Ascending aorta (tissue), 2 donors: ENCODE measurements at regions not wholly inside any gene's neighbourhood (a gene's known extent, or its start where the extent isn't known, plus 50 kb on each side); places are given as distances from the start of the nearest gene placed in this dataset.
A peak's percentile ranks its signal among the peaks of the same experiment; 100 is the strongest.
"Not testable (repeated sequence)": the region's sequence is repeated elsewhere in the genome, so short reads cannot be mapped to it uniquely, and the experiment has no call there.

Source experiments
- DNase-seq, 2 donors: peaks; one replicate each; pipeline ENCODE4 v3.0.0-alpha.2; 2019; ENCODE audit warnings: low spot score in 2 of 2
- H3K27ac ChIP-seq, 2 donors: fragments of 200-600 bp; sonication (generic); one replicate each; pipeline ENCODE4 v1.5.1; 2016 to 2017; ENCODE audit warnings: mild to moderate bottlenecking in 1 of 2
- H3K27me3 ChIP-seq: fragments of 200-600 bp; sonication (generic); one replicate; pipeline ENCODE4 v1.5.1; 2017
- H3K36me3 ChIP-seq, 2 donors: fragments of 200-600 bp; sonication (generic); one replicate each; pipeline ENCODE4 v1.5.1; 2016
- H3K4me1 ChIP-seq, 2 donors: fragments of 200-600 bp; sonication (generic); one replicate each; pipeline ENCODE4 v1.5.1; 2016 to 2017; ENCODE audit warnings: mild to moderate bottlenecking in 1 of 2
- H3K4me3 ChIP-seq, 2 donors: fragments of 200-600 bp; sonication (generic); one replicate each; pipeline ENCODE4 v1.5.1; 2016 to 2017; ENCODE audit warnings: mild to moderate bottlenecking in 1 of 2
- H3K9me3 ChIP-seq, 2 donors: fragments of 200-600 bp; sonication (generic); one replicate each; pipeline ENCODE4 v1.5.1; 2016
- CTCF ChIP-seq, 3 experiments: fragments of 200-600 bp in 2 of 3; fragments of 450-650 bp in 1 of 3; sonication (generic) in 2 of 3; IDR thresholded peaks; one replicate each; pipeline ENCODE4 v1.5.1; 2016 to 2019; ENCODE audit warnings: antibody characterized with exemption in 3 of 3, mild to moderate bottlenecking in 1 of 3, moderate library complexity in 1 of 3
- intact Hi-C: fragments of 100-400 bp; cut with DNase I; formaldehyde crosslinking; loops from one replicate; pipeline ENCODE4 v1.15.1; 2023

GRCh38 chr20:23294671-23295070, 55.9 kb upstream of the NXT1 start:
- Histone ChIP-seq H3K27me3 (no peaks in the 10 kb centered on the region), H3K4me1 (no peaks in the 10 kb centered on the region), H3K27ac (no peak overlapping the region), H3K4me3 (no peak overlapping the region), H3K36me3 (no peaks in the 10 kb centered on the region), H3K9me3 (no peaks in the 10 kb centered on the region)
- no peak for TF ChIP-seq CTCF (IDR thresholded peaks at IDR 0.05)
- intact Hi-C loops, result no loop called here
- DNase-seq, result no peak

- no peak for DNase-seq
- Histone ChIP-seq H3K36me3 (no peaks in the 10 kb centered on the region), H3K27me3 (no peaks in the 10 kb centered on the region), H3K4me1 (no peaks in the 10 kb centered on the region), H3K9me3 (no peaks in the 10 kb centered on the region), H3K4me3 (no peak overlapping the region), H3K27ac (no peak overlapping the region)
- intact Hi-C loops, result no loop called here
- TF ChIP-seq CTCF (IDR thresholded peaks at IDR 0.05), result no peak
These were observed 56.4 kb upstream of the NXT1 start for GRCh38 chr20:23294166-23294565.

GRCh38 chr20:23293689-23294088, 56.9 kb upstream of the NXT1 start:
- no peak for DNase-seq
- TF ChIP-seq CTCF (IDR thresholded peaks at IDR 0.05), result no peak
- H3K9me3 ChIP-seq, result no peaks in the 10 kb centered on the region
- H3K27me3 ChIP-seq, result no peaks in the 10 kb centered on the region
- H3K4me1 ChIP-seq, result no peaks in the 10 kb centered on the region
- peak overlapping the region in 1 of 2 donors; percentile 26 for H3K27ac ChIP-seq
- intact Hi-C loops, result no loop called here
- H3K4me3 ChIP-seq, result no peak overlapping the region
- H3K36me3 ChIP-seq, result no peaks in the 10 kb centered on the region

- H3K4me1 ChIP-seq, intact Hi-C loops, H3K9me3 ChIP-seq, H3K36me3 ChIP-seq, H3K27me3 ChIP-seq, DNase-seq, H3K4me3 ChIP-seq: not testable (repeated sequence)
- peak overlapping the region in 1 of 2 donors; percentile 26 for H3K27ac ChIP-seq
These were observed 58.3 kb upstream of the NXT1 start for GRCh38 chr20:23292311-23292710.

- Histone ChIP-seq H3K4me3 (no peak overlapping the region), H3K27me3 (no peaks in the 10 kb centered on the region), H3K9me3 (no peaks in the 10 kb centered on the region), H3K36me3 (no peaks in the 10 kb centered on the region), H3K4me1 (no peaks in the 10 kb centered on the region), H3K27ac (no peak overlapping the region)
- intact Hi-C loops, result no loop called here
- no peak for DNase-seq
- TF ChIP-seq CTCF (IDR thresholded peaks at IDR 0.05), result no peak
These were observed 58.9 kb upstream of the NXT1 start for GRCh38 chr20:23291575-23292240.

GRCh38 chr20:23290761-23291574, 59.6 kb upstream of the NXT1 start:
- no peaks in the 10 kb centered on the region for H3K4me1 ChIP-seq
- no peak for TF ChIP-seq CTCF (IDR thresholded peaks at IDR 0.05)
- H3K4me3 ChIP-seq, result no peak overlapping the region
- no peak overlapping the region for H3K27ac ChIP-seq
- DNase-seq, result no peak
- intact Hi-C loops, result no loop called here
- H3K9me3 ChIP-seq, result no peaks in the 10 kb centered on the region
- H3K36me3 ChIP-seq, result no peaks in the 10 kb centered on the region
- no peaks in the 10 kb centered on the region for H3K27me3 ChIP-seq
